Keratinocyte (primary cell): ENCODE measurements at regions not wholly inside any gene's neighbourhood (a gene's known extent, or its start where the extent isn't known, plus 50 kb on each side); places are given as distances from the start of the nearest gene placed in this dataset.

Experiments
- DNase-seq: peaks from one replicate; pipeline ENCODE4 v3.0.0-alpha.2; 2011; ENCODE audit warnings: low read depth, missing footprints, low spot score
- FAIRE-seq: peaks from 2 replicates; lab custom pipeline; 2011; peaks lifted over from hg19 to GRCh38; lab: Jason Lieb, UNC
- H2AFZ ChIP-seq: 2 replicates; pipeline ENCODE4 v1.6.0; 2012; ENCODE audit warnings: low read length, control low read depth, inconsistent platforms; ENCODE audit not compliant: control insufficient read depth
- H3K27ac ChIP-seq: 2 replicates; pipeline ENCODE4 v1.5.1; 2011; ENCODE audit warnings: low read length; ENCODE audit not compliant: control insufficient read depth, insufficient read depth
- H3K27me3 ChIP-seq: 3 replicates; pipeline ENCODE4 v1.6.0; 2011; ENCODE audit warnings: low read length; ENCODE audit not compliant: control insufficient read depth, insufficient read depth; ENCODE audit errors: extremely low read depth
- H3K36me3 ChIP-seq, 2 experiments: 2 replicates in 1 of 2; 3 replicates in 1 of 2; pipeline ENCODE4 v1.5.1; 2011; ENCODE audit warnings: low read length in 2 of 2, mild to moderate bottlenecking in 1 of 2; ENCODE audit not compliant: control insufficient read depth in 2 of 2, insufficient read depth in 2 of 2; ENCODE audit errors: extremely low read depth in 1 of 2
- H3K4me1 ChIP-seq: 3 replicates; pipeline ENCODE4 v1.5.1; 2011; ENCODE audit warnings: low read length; ENCODE audit not compliant: control insufficient read depth, insufficient read depth; ENCODE audit errors: extremely low read depth
- H3K4me2 ChIP-seq: 3 replicates; pipeline ENCODE4 v1.6.0; 2011; ENCODE audit warnings: low read depth, low read length; ENCODE audit not compliant: control insufficient read depth, insufficient read depth; ENCODE audit errors: extremely low read depth
- H3K4me3 ChIP-seq, 3 experiments: fragments of 200-600 bp in 1 of 3; sonication (generic) in 1 of 3; 2 replicates in 2 of 3; 3 replicates in 1 of 3; pipeline ENCODE4 v1.5.1; 2011 to 2016; ENCODE audit warnings: low read length in 3 of 3, mild to moderate bottlenecking in 3 of 3, control low read depth in 2 of 3, inconsistent platforms in 1 of 3, low read depth in 1 of 3, mixed read lengths in 1 of 3, mixed run types in 1 of 3, moderate library complexity in 1 of 3; ENCODE audit not compliant: control insufficient read depth in 2 of 3, insufficient read depth in 2 of 3; ENCODE audit errors: extremely low read depth in 1 of 3
- H3K79me2 ChIP-seq: 2 replicates; pipeline ENCODE4 v1.6.0; 2012; ENCODE audit warnings: low read length; ENCODE audit not compliant: control insufficient read depth, insufficient read depth
- H3K9ac ChIP-seq: 3 replicates; pipeline ENCODE4 v1.6.0; 2011; ENCODE audit warnings: low read length; ENCODE audit not compliant: control insufficient read depth, insufficient read depth; ENCODE audit errors: extremely low read depth
- H3K9me1 ChIP-seq: 3 replicates; pipeline ENCODE4 v1.6.0; 2011; ENCODE audit warnings: low read length; ENCODE audit not compliant: control insufficient read depth, insufficient read depth; ENCODE audit errors: extremely low read depth
- H3K9me3 ChIP-seq: 2 replicates; pipeline ENCODE4 v1.5.1; 2012; ENCODE audit warnings: low read depth, low read length; ENCODE audit not compliant: control insufficient read depth
- H4K20me1 ChIP-seq: 3 replicates; pipeline ENCODE4 v1.6.0; 2011; ENCODE audit warnings: low read length; ENCODE audit not compliant: control insufficient read depth, insufficient read depth; ENCODE audit errors: extremely low read depth
- EZH2 ChIP-seq: IDR thresholded peaks from one replicate; pipeline ENCODE4 v1.6.1; 2012; ENCODE audit warnings: inconsistent platforms, mild to moderate bottlenecking, low read length, moderate library complexity
- dilution Hi-C: fragments of 300-500 bp; cut with MboI; formaldehyde crosslinking; loops from one replicate; pipeline ENCODE4 v1.7.0; 2020; ENCODE audit warnings: low sequenced_read_pairs; ENCODE audit not compliant: extremely low pct_ligation_motif_present
- TF ChIP-seq, protein P1 (sequence below), 3 experiments: IDR thresholded peaks in 1 of 3; conservative IDR thresholded peaks in 1 of 3; optimal IDR thresholded peaks in 1 of 3; 2 replicates in 2 of 3; 3 replicates in 1 of 3; pipeline versions ENCODE3 to v1.5.1; 2011; ENCODE audit warnings: low read length in 3 of 3, mild to moderate bottlenecking in 3 of 3, moderate library complexity in 2 of 3, control low read depth in 1 of 3, inconsistent platforms in 1 of 3; ENCODE audit not compliant: insufficient read depth in 2 of 3; ENCODE audit errors: extremely low read depth in 1 of 3

DNA sequence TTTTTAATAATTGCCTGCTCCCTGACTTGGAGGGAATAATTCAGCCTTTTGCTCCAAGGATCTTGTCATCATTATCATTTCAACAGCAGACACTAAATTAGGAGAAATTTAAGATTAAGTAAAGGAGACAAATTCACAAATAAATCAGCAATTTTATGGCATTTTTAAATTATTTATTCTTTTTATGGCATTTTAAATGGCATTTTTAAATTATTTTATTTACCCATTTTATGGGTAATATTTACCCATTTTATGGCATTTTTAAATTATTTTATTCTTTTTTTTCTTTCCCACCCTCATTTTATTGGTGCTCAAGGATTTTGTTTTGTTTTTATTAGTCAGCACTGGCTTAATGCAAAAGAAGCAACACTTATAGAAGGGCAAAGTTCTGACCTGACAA, 1201.0 kb upstream of the SORCS1 start:
- no peaks in the 10 kb centered on the region for H3K79me2 ChIP-seq
- H2AFZ ChIP-seq = no peak overlapping the region
- no peaks in the 10 kb centered on the region for H3K4me1 ChIP-seq
- no peaks in the 10 kb centered on the region for H3K27me3 ChIP-seq
- H4K20me1 ChIP-seq = no peaks in the 10 kb centered on the region
- FAIRE-seq (no peak), DNase-seq (no peak)
- no peaks in the 10 kb centered on the region for H3K9me1 ChIP-seq
- H3K4me2 ChIP-seq = no peak overlapping the region
- H3K4me3 ChIP-seq = no peak overlapping the region
- H3K9me3 ChIP-seq = no peaks in the 10 kb centered on the region
- no peaks in the 10 kb centered on the region for H3K36me3 ChIP-seq
- TF ChIP-seq EZH2 = no peak
- TF ChIP-seq, protein P1, sequence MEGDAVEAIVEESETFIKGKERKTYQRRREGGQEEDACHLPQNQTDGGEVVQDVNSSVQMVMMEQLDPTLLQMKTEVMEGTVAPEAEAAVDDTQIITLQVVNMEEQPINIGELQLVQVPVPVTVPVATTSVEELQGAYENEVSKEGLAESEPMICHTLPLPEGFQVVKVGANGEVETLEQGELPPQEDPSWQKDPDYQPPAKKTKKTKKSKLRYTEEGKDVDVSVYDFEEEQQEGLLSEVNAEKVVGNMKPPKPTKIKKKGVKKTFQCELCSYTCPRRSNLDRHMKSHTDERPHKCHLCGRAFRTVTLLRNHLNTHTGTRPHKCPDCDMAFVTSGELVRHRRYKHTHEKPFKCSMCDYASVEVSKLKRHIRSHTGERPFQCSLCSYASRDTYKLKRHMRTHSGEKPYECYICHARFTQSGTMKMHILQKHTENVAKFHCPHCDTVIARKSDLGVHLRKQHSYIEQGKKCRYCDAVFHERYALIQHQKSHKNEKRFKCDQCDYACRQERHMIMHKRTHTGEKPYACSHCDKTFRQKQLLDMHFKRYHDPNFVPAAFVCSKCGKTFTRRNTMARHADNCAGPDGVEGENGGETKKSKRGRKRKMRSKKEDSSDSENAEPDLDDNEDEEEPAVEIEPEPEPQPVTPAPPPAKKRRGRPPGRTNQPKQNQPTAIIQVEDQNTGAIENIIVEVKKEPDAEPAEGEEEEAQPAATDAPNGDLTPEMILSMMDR (optimal IDR thresholded peaks at IDR 0.05 in 1 of 3, IDR thresholded peaks at IDR 0.05 in 1 of 3, conservative IDR thresholded peaks at IDR 0.05 in 1 of 3; ENCODE audit: extremely low read depth in 1 of 3, insufficient read depth in 2 of 3, low read length in 3 of 3) = no peak
- H3K27ac ChIP-seq = no peak overlapping the region
- no peak overlapping the region for H3K9ac ChIP-seq
- dilution Hi-C loops = no loop called here

DNA sequence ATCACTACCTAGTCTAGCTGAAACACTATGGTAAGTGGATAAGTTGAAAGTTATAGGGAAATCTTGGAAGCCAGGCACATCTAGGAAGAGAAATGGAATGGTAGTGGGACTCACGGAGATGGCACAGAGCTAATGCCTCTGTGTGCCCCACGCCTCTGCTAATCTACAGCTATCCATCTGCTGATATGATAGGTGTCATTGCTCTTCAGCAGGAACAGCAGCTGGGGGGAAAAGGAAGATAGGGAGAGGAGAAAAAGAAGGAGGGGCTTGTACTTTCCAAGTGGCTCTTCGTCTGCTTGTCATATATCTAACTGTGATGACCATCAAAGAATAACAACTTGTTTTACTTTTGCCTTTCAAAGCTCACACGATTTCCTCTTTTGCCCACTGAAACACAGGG, 1199.1 kb upstream of the SORCS1 start:
- no peaks in the 10 kb centered on the region for H3K9me1 ChIP-seq
- dilution Hi-C loops = no loop called here

More for the DNA sequence above, 1199.1 kb upstream of the SORCS1 start:
- no peak overlapping the region for H3K27ac ChIP-seq
- no peaks in the 10 kb centered on the region for H3K79me2 ChIP-seq
- H3K4me2 ChIP-seq = no peak overlapping the region
- H3K4me3 ChIP-seq = no peak overlapping the region
- H2AFZ ChIP-seq = no peak overlapping the region
- no peaks in the 10 kb centered on the region for H3K9me3 ChIP-seq
- H3K9ac ChIP-seq = no peak overlapping the region
- H4K20me1 ChIP-seq = no peaks in the 10 kb centered on the region
- H3K36me3 ChIP-seq = no peaks in the 10 kb centered on the region
- H3K4me1 ChIP-seq = no peaks in the 10 kb centered on the region
- TF ChIP-seq, protein P1 (optimal IDR thresholded peaks at IDR 0.05 in 1 of 3, IDR thresholded peaks at IDR 0.05 in 1 of 3, conservative IDR thresholded peaks at IDR 0.05 in 1 of 3; ENCODE audit: extremely low read depth in 1 of 3, insufficient read depth in 2 of 3, low read length in 3 of 3) = no peak
- no peak for TF ChIP-seq EZH2
- DNase-seq = no peak
- no peak for FAIRE-seq
- H3K27me3 ChIP-seq = no peaks in the 10 kb centered on the region
